GM18517 (cell line): ENCODE measurements at regions not wholly inside any gene's neighbourhood (a gene's known extent, or its start where the extent isn't known, plus 50 kb on each side); places are given as distances from the start of the nearest gene placed in this dataset.

ENCODE experiments used
- ATAC-seq: cut with Tn5 transposase; IDR thresholded peaks from one replicate; pipeline ENCODE4 v1.9.1; 2021; ENCODE audit warnings: mild to moderate bottlenecking, moderate library complexity; ENCODE audit not compliant: unreplicated experiment

- ATAC-seq, result no peak
Observed at GRCh38 chr3:18778598-18778997, 353.5 kb upstream of the SATB1 start.

- ATAC-seq, result no peak
Observed at GRCh38 chr3:18778094-18778493, 353.0 kb upstream of the SATB1 start.

GRCh38 chr3:18775501-18775900 lies 350.4 kb upstream of the SATB1 start:
- ATAC-seq, result no peak

- no peak for ATAC-seq
Observed at GRCh38 chr3:18774319-18775088, 349.4 kb upstream of the SATB1 start.

- ATAC-seq, result no peak
Observed at GRCh38 chr3:18772699-18773305, 347.7 kb upstream of the SATB1 start.

GRCh38 chr3:18771931-18772330 lies 346.8 kb upstream of the SATB1 start:
- ATAC-seq, result no peak

GRCh38 chr3:18770800-18771199 lies 345.7 kb upstream of the SATB1 start:
- ATAC-seq, result no peak

- ATAC-seq, result no peak
Observed at GRCh38 chr3:18767756-18768303, 342.7 kb upstream of the SATB1 start.

- no peak for ATAC-seq
Observed at GRCh38 chr3:18766974-18767373, 341.8 kb upstream of the SATB1 start.

- no peak for ATAC-seq
Observed at GRCh38 chr3:18765662-18766061, 340.5 kb upstream of the SATB1 start.

- ATAC-seq, result no peak
Observed at GRCh38 chr3:18765161-18765560, 340.0 kb upstream of the SATB1 start.

GRCh38 chr3:18761530-18761929 lies 336.4 kb upstream of the SATB1 start:
- no peak for ATAC-seq

GRCh38 chr3:18758047-18758704 lies 333.0 kb upstream of the SATB1 start:
- ATAC-seq, result peak; percentile 97

- no peak for ATAC-seq
Observed at GRCh38 chr3:18757476-18757875, 332.3 kb upstream of the SATB1 start.

GRCh38 chr3:18752273-18752934 lies 327.3 kb upstream of the SATB1 start:
- ATAC-seq, result no peak

- no peak for ATAC-seq
Observed at GRCh38 chr3:18751514-18751913, 326.4 kb upstream of the SATB1 start.

- no peak for ATAC-seq
Observed at GRCh38 chr3:18747383-18747782, 322.2 kb upstream of the SATB1 start.

- no peak for ATAC-seq
Observed at GRCh38 chr3:18745472-18745871, 320.3 kb upstream of the SATB1 start.

- no peak for ATAC-seq
Observed at GRCh38 chr3:18744472-18744871, 319.3 kb upstream of the SATB1 start.

- no peak for ATAC-seq
Observed at GRCh38 chr3:18743761-18744160, 318.6 kb upstream of the SATB1 start.
